ENCODE measurements at regions not wholly inside any gene's neighbourhood (a gene's known extent, or its start where the extent isn't known, plus 50 kb on each side); places are given as distances from the start of the nearest gene placed in this dataset.

GRCh38 chr2:220991972-220992371 is 580.1 kb downstream of the EPHA4 start:
- intact Hi-C loops (cut with DNase I), result no loop called here
- DNase-seq (no peak), ATAC-seq (no peak)
- no peaks in the 10 kb centered on the region for H3K4me1 ChIP-seq (ENCODE audit: control insufficient read depth, insufficient read depth, low read length)
- no peaks in the 10 kb centered on the region for H3K9me3 ChIP-seq (ENCODE audit: control insufficient read depth, low read length)
- no peak overlapping the region for H3K4me3 ChIP-seq (ENCODE audit: low read length)
- H3K27me3 ChIP-seq (ENCODE audit: control insufficient read depth, insufficient read depth), result no peaks in the 10 kb centered on the region
- H3K27ac ChIP-seq (ENCODE audit: low read length), result no peak overlapping the region

GRCh38 chr2:220994846-220995245 is 577.3 kb downstream of the EPHA4 start:
- no peaks in the 10 kb centered on the region for H3K9me3 ChIP-seq (ENCODE audit: control insufficient read depth, low read length)
- 83% methylated on average over 3 of the region's 3 CpGs for WGBS
- DNase-seq (no peak), ATAC-seq (no peak)
- intact Hi-C loops (cut with DNase I), result no loop called here
- no peak overlapping the region for H3K4me3 ChIP-seq (ENCODE audit: low read length)
- no peak overlapping the region for H3K27ac ChIP-seq (ENCODE audit: low read length)
- no peaks in the 10 kb centered on the region for H3K27me3 ChIP-seq (ENCODE audit: control insufficient read depth, insufficient read depth)
- H3K4me1 ChIP-seq (ENCODE audit: control insufficient read depth, insufficient read depth, low read length), result no peaks in the 10 kb centered on the region

- intact Hi-C loops (cut with DNase I), result no loop called here
- Histone ChIP-seq H3K27me3 (ENCODE audit: control insufficient read depth, insufficient read depth) (no peaks in the 10 kb centered on the region), H3K4me3 (ENCODE audit: low read length) (no peak overlapping the region), H3K4me1 (ENCODE audit: control insufficient read depth, insufficient read depth, low read length) (no peaks in the 10 kb centered on the region), H3K9me3 (ENCODE audit: control insufficient read depth, low read length) (no peaks in the 10 kb centered on the region), H3K27ac (ENCODE audit: low read length) (no peak overlapping the region)
- DNase-seq (no peak), ATAC-seq (no peak)
- WGBS, result 60% methylated on average over 2 of the region's 2 CpGs
Measured at GRCh38 chr2:220995581-220995980, 576.5 kb downstream of the EPHA4 start.

- intact Hi-C loops (cut with DNase I), result no loop called here
- no peak for ATAC-seq
- Histone ChIP-seq H3K4me1 (ENCODE audit: control insufficient read depth, insufficient read depth, low read length) (no peaks in the 10 kb centered on the region), H3K4me3 (ENCODE audit: low read length) (no peak overlapping the region), H3K27me3 (ENCODE audit: control insufficient read depth, insufficient read depth) (no peaks in the 10 kb centered on the region), H3K27ac (ENCODE audit: low read length) (no peak overlapping the region), H3K9me3 (ENCODE audit: control insufficient read depth, low read length) (no peaks in the 10 kb centered on the region)
- DNase-seq, result no peak
- WGBS, result 53% methylated on average over 2 of the region's 2 CpGs
Measured at GRCh38 chr2:220998156-220998555, 573.9 kb downstream of the EPHA4 start.

GRCh38 chr2:220999356-220999755 is 572.7 kb downstream of the EPHA4 start:
- WGBS, result 76% methylated on average over 2 of the region's 2 CpGs

GRCh38 chr2:221001381-221001801 is 570.7 kb downstream of the EPHA4 start:
- ATAC-seq, result no peak
- Histone ChIP-seq H3K4me3 (ENCODE audit: low read length) (no peak overlapping the region), H3K27ac (ENCODE audit: low read length) (no peak overlapping the region), H3K27me3 (ENCODE audit: control insufficient read depth, insufficient read depth) (no peaks in the 10 kb centered on the region), H3K9me3 (ENCODE audit: control insufficient read depth, low read length) (no peaks in the 10 kb centered on the region), H3K4me1 (ENCODE audit: control insufficient read depth, insufficient read depth, low read length) (no peaks in the 10 kb centered on the region)
- WGBS, result 19% methylated on average over 2 of the region's 2 CpGs
- DNase-seq, result no peak
- intact Hi-C loops (cut with DNase I), result no loop called here

More at GRCh38 chr2:220999356-220999755, 572.7 kb downstream of the EPHA4 start:
- Histone ChIP-seq H3K4me1 (ENCODE audit: control insufficient read depth, insufficient read depth, low read length) (no peaks in the 10 kb centered on the region), H3K9me3 (ENCODE audit: control insufficient read depth, low read length) (no peaks in the 10 kb centered on the region), H3K27me3 (ENCODE audit: control insufficient read depth, insufficient read depth) (no peaks in the 10 kb centered on the region), H3K4me3 (ENCODE audit: low read length) (no peak overlapping the region), H3K27ac (ENCODE audit: low read length) (no peak overlapping the region)
- intact Hi-C loops (cut with DNase I), result no loop called here
- no peak for ATAC-seq
- DNase-seq, result no peak

GRCh38 chr2:221002101-221002685 is 569.9 kb downstream of the EPHA4 start:
- no peaks in the 10 kb centered on the region for H3K9me3 ChIP-seq (ENCODE audit: control insufficient read depth, low read length)
- intact Hi-C loops (cut with DNase I), result no loop called here
- H3K27me3 ChIP-seq (ENCODE audit: control insufficient read depth, insufficient read depth), result no peaks in the 10 kb centered on the region
- DNase-seq (no peak), ATAC-seq (no peak)
- no peak overlapping the region for H3K4me3 ChIP-seq (ENCODE audit: low read length)
- WGBS, result 30% methylated on average over 1 of the region's 1 CpG
- no peaks in the 10 kb centered on the region for H3K4me1 ChIP-seq (ENCODE audit: control insufficient read depth, insufficient read depth, low read length)
- H3K27ac ChIP-seq (ENCODE audit: low read length), result no peak overlapping the region

- intact Hi-C loops (cut with DNase I), result no loop called here
- ATAC-seq (no peak), DNase-seq (no peak)
- no peak overlapping the region for H3K4me3 ChIP-seq (ENCODE audit: low read length)
- no peaks in the 10 kb centered on the region for H3K27me3 ChIP-seq (ENCODE audit: control insufficient read depth, insufficient read depth)
- WGBS, result 89% methylated on average over 3 of the region's 3 CpGs
- no peak overlapping the region for H3K27ac ChIP-seq (ENCODE audit: low read length)
- no peaks in the 10 kb centered on the region for H3K9me3 ChIP-seq (ENCODE audit: control insufficient read depth, low read length)
- H3K4me1 ChIP-seq (ENCODE audit: control insufficient read depth, insufficient read depth, low read length), result no peaks in the 10 kb centered on the region
Measured at GRCh38 chr2:221005338-221005737, 566.8 kb downstream of the EPHA4 start.

GRCh38 chr2:221006084-221006483 is 566.0 kb downstream of the EPHA4 start:
- H3K9me3 ChIP-seq (ENCODE audit: control insufficient read depth, low read length), result no peaks in the 10 kb centered on the region
- no peaks in the 10 kb centered on the region for H3K27me3 ChIP-seq (ENCODE audit: control insufficient read depth, insufficient read depth)
- H3K4me3 ChIP-seq (ENCODE audit: low read length), result no peak overlapping the region
- no peak for ATAC-seq
- H3K27ac ChIP-seq (ENCODE audit: low read length), result no peak overlapping the region
- DNase-seq, result no peak
- no peaks in the 10 kb centered on the region for H3K4me1 ChIP-seq (ENCODE audit: control insufficient read depth, insufficient read depth, low read length)
- intact Hi-C loops (cut with DNase I), result no loop called here

GRCh38 chr2:221016551-221016950 is 555.6 kb downstream of the EPHA4 start:
- H3K4me1 ChIP-seq (ENCODE audit: control insufficient read depth, insufficient read depth, low read length), result peaks cover 2% of the 10 kb centered on the region
- H3K27me3 ChIP-seq (ENCODE audit: control insufficient read depth, insufficient read depth), result no peaks in the 10 kb centered on the region
- WGBS, result 94% methylated on average over 2 of the region's 2 CpGs
- intact Hi-C loops (cut with DNase I), result no loop called here
- H3K27ac ChIP-seq (ENCODE audit: low read length), result no peak overlapping the region
- ATAC-seq (no peak), DNase-seq (no peak)
- no peaks in the 10 kb centered on the region for H3K9me3 ChIP-seq (ENCODE audit: control insufficient read depth, low read length)
- H3K4me3 ChIP-seq (ENCODE audit: low read length), result no peak overlapping the region

GRCh38 chr2:221018262-221018661 is 553.8 kb downstream of the EPHA4 start:
- Histone ChIP-seq H3K27ac (ENCODE audit: low read length) (no peak overlapping the region), H3K4me1 (ENCODE audit: control insufficient read depth, insufficient read depth, low read length) (peaks cover 2% of the 10 kb centered on the region), H3K4me3 (ENCODE audit: low read length) (no peak overlapping the region), H3K27me3 (ENCODE audit: control insufficient read depth, insufficient read depth) (no peaks in the 10 kb centered on the region), H3K9me3 (ENCODE audit: control insufficient read depth, low read length) (no peaks in the 10 kb centered on the region)
- WGBS, result 64% methylated on average over 1 of the region's 1 CpG
- DNase-seq (no peak), ATAC-seq (no peak)
- intact Hi-C loops (cut with DNase I), result no loop called here

GRCh38 chr2:221019668-221020067 is 552.4 kb downstream of the EPHA4 start:
- intact Hi-C loops (cut with DNase I), result no loop called here

More at GRCh38 chr2:221019668-221020067, 552.4 kb downstream of the EPHA4 start:
- DNase-seq (no peak), ATAC-seq (no peak)
- 83% methylated on average over 5 of the region's 5 CpGs for WGBS
- H3K27ac ChIP-seq (ENCODE audit: low read length), result no peak overlapping the region
- no peak overlapping the region for H3K4me3 ChIP-seq (ENCODE audit: low read length)
- H3K27me3 ChIP-seq (ENCODE audit: control insufficient read depth, insufficient read depth), result no peaks in the 10 kb centered on the region
- no peaks in the 10 kb centered on the region for H3K9me3 ChIP-seq (ENCODE audit: control insufficient read depth, low read length)
- H3K4me1 ChIP-seq (ENCODE audit: control insufficient read depth, insufficient read depth, low read length), result peaks cover 2% of the 10 kb centered on the region
